ENCODE measurements at regions not wholly inside any gene's neighbourhood (a gene's known extent, or its start where the extent isn't known, plus 50 kb on each side); places are given as distances from the start of the nearest gene placed in this dataset.

DNA sequence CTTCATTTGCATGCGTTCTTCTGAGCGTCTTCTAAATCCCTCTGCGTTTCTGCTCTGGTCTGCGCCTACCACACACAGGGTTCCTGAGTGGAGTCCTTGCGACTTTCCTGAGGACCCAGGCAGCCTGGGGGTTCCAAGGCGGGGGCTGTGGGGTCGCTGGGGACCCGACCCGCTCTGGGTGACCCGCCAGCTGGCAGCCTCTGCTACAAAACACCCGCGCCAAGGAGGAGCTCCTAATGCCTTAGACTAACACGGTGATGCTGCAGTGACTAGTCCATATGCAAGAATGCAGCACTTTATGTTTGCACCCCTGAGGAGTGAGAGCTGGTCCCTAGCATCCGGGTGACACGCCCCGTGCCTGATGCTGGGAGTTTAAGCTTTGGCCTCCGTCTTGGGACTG lies 367.0 kb upstream of the POM121L12 start:
- H3K36me3 Mint-ChIP-seq, result no peaks in the 10 kb centered on the region
- H3K4me2 ChIP-seq, result no peak overlapping the region
- H3K79me2 ChIP-seq (ENCODE audit: low read depth), result no peaks in the 10 kb centered on the region
- no peak overlapping the region for H2AFZ ChIP-seq (replicated peaks)
- H4K20me1 ChIP-seq (ENCODE audit: low read depth), result no peaks in the 10 kb centered on the region
- H3K9me3 Mint-ChIP-seq, result peaks cover 7% of the 10 kb centered on the region
- H3K4me1 ChIP-seq, result peaks cover 13% of the 10 kb centered on the region
- no peaks in the 10 kb centered on the region for H3K27me3 ChIP-seq
- H3K4me3 Mint-ChIP-seq, result no peak overlapping the region
- TF ChIP-seq EZH2phosphoT487 (IDR thresholded peaks at IDR 0.05) (no peak), CTCF (IDR thresholded peaks at IDR 0.05) (no peak), EZH2 (IDR thresholded peaks at IDR 0.05) (no peak)
- H3K27ac ChIP-seq, result no peak overlapping the region
- H3K36me3 ChIP-seq, result no peaks in the 10 kb centered on the region
- H3F3A ChIP-seq (ENCODE audit: low read depth), result peaks cover 8% of the 10 kb centered on the region
- peaks cover 6% of the 10 kb centered on the region for H3K4me1 Mint-ChIP-seq
- DNase-seq (ENCODE audit: low spot score), result no peak
- no peaks in the 10 kb centered on the region for H3K9me3 ChIP-seq (ENCODE audit: low read depth)
- H3K9ac ChIP-seq, result no peak overlapping the region
- no peak overlapping the region for H3K27ac Mint-ChIP-seq
- H3K4me3 ChIP-seq, result no peak overlapping the region
- H3K27me3 Mint-ChIP-seq (ENCODE audit: insufficient read depth, low read depth), result peaks cover 4% of the 10 kb centered on the region

- no peak overlapping the region for H3K9ac ChIP-seq
- Mint-ChIP-seq H3K4me1 (no peaks in the 10 kb centered on the region), H3K4me3 (no peak overlapping the region), H3K27me3 (ENCODE audit: insufficient read depth, low read depth) (peaks cover 2% of the 10 kb centered on the region), H3K9me3 (peaks cover 9% of the 10 kb centered on the region), H3K36me3 (no peaks in the 10 kb centered on the region), H3K27ac (no peak overlapping the region)
- H3K4me1 ChIP-seq, result no peaks in the 10 kb centered on the region
- H3K79me2 ChIP-seq (ENCODE audit: low read depth), result no peaks in the 10 kb centered on the region
- no peak overlapping the region for H3K27ac ChIP-seq
- TF ChIP-seq EZH2phosphoT487 (IDR thresholded peaks at IDR 0.05) (no peak), EZH2 (IDR thresholded peaks at IDR 0.05) (no peak), CTCF (IDR thresholded peaks at IDR 0.05) (no peak)
- no peaks in the 10 kb centered on the region for H3K9me3 ChIP-seq (ENCODE audit: low read depth)
- H3K4me2 ChIP-seq, result no peak overlapping the region
- no peak overlapping the region for H3K4me3 ChIP-seq
- H3K27me3 ChIP-seq, result no peaks in the 10 kb centered on the region
- H3K36me3 ChIP-seq, result no peaks in the 10 kb centered on the region
- no peak for DNase-seq (ENCODE audit: low spot score)
- no peak overlapping the region for H2AFZ ChIP-seq (replicated peaks)
- H3F3A ChIP-seq (ENCODE audit: low read depth), result no peaks in the 10 kb centered on the region
- no peaks in the 10 kb centered on the region for H4K20me1 ChIP-seq (ENCODE audit: low read depth)
These were observed 376.3 kb upstream of the POM121L12 start for GRCh38 chr7:52659178-52659577.

- H3K9me3 Mint-ChIP-seq, result peaks cover 9% of the 10 kb centered on the region
- no peak for DNase-seq (ENCODE audit: low spot score)
- no peak overlapping the region for H3K4me2 ChIP-seq
- H3K4me1 Mint-ChIP-seq, result no peaks in the 10 kb centered on the region
- no peaks in the 10 kb centered on the region for H3K79me2 ChIP-seq (ENCODE audit: low read depth)
- no peak overlapping the region for H3K9ac ChIP-seq
- H3K36me3 ChIP-seq, result no peaks in the 10 kb centered on the region
- no peaks in the 10 kb centered on the region for H3K27me3 ChIP-seq
- H3K4me3 Mint-ChIP-seq, result no peak overlapping the region
- peaks cover 3% of the 10 kb centered on the region for H3K27me3 Mint-ChIP-seq (ENCODE audit: insufficient read depth, low read depth)
- no peak overlapping the region for H3K27ac Mint-ChIP-seq
- H3K4me3 ChIP-seq, result no peak overlapping the region
- H2AFZ ChIP-seq (replicated peaks), result no peak overlapping the region
- H4K20me1 ChIP-seq (ENCODE audit: low read depth), result no peaks in the 10 kb centered on the region
- no peaks in the 10 kb centered on the region for H3K9me3 ChIP-seq (ENCODE audit: low read depth)
- H3K36me3 Mint-ChIP-seq, result no peaks in the 10 kb centered on the region
- no peak for TF ChIP-seq EZH2 (IDR thresholded peaks at IDR 0.05)
- no peak for TF ChIP-seq EZH2phosphoT487 (IDR thresholded peaks at IDR 0.05)
- TF ChIP-seq CTCF (IDR thresholded peaks at IDR 0.05), result no peak
- H3F3A ChIP-seq (ENCODE audit: low read depth), result no peaks in the 10 kb centered on the region
- no peak overlapping the region for H3K27ac ChIP-seq
- H3K4me1 ChIP-seq, result no peaks in the 10 kb centered on the region
These were observed 379.3 kb upstream of the POM121L12 start for GRCh38 chr7:52656098-52656497.

All from neural progenitor cell (in vitro differentiated cells).